NK-92 (cell line): ENCODE measurements at regions not wholly inside any gene's neighbourhood (a gene's known extent, or its start where the extent isn't known, plus 50 kb on each side); places are given as distances from the start of the nearest gene placed in this dataset.
"Not testable (repeated sequence)": the region's sequence is repeated elsewhere in the genome, so short reads cannot be mapped to it uniquely, and the experiment has no call there.

ENCODE experiments used
- DNase-seq: peaks from one replicate; lab custom pipeline; 2025; ENCODE audit not compliant: unreplicated experiment; lab: John Stamatoyannopoulos, UW

DNA sequence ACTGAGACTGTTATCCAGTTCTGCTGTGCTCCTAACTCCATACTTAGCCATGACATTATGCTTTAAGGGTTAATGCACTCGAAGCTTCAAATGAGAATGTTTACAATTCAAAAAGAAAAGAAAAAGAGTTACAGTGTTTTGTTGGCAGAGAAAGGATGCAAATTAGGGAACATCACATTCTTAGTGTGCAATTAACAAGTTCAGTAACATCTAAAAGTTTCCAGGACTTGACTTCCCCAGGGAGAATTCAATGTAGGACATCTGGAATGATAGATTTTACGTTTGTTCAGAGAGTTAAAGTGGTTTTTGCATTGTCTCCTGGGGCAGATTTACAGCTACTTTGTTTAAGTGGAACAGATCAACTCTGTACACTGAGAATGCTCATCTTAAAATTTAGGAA lies 525.2 kb downstream of the LIG4 start:
- no peak for DNase-seq

DNA sequence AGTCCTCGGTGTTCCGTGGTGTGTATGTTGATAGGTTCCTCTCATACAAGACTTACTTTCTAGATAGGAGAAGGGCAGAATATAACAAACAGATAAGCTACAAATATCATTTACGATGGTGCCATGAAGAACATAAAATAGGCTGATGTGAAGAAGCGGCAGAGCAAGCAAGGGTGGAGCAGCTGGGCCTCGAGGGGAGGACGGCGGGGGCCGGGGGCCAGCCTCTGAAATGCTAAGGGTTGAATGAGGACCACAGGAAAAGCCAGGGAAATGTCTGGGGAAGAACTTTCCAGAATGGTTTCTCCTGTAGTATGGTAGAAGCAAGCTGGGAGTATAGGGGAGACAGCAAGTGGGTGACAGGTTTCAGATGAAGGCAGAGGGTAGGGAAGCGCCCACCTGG lies 529.5 kb downstream of the LIG4 start:
- DNase-seq = no peak

DNA sequence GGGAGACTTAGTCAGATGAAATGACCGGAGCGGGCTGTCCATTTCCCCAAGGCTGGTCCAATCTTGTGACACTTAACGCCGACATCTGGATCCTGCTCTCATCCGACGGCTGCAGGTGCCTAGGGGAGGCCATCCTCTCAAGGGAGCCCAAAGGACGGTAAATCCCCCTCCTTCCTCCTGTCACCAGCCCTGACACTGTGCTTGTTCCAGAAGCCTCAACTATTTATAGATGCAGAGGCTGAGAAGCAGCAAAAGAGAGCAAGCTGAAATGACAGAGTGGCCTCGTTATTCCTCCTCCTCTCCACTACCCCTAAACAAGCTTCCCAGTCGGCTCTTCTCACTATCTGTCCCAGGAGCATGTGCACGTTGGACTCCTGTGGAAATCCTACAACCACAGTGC lies 533.7 kb downstream of the LIG4 start:
- DNase-seq = no peak

- DNase-seq = no peak
Measured at GRCh38 chr13:107680115-107680514, 535.2 kb downstream of the LIG4 start.

- no peak for DNase-seq
Measured at GRCh38 chr13:107678075-107678689, 537.2 kb downstream of the LIG4 start.

- no peak for DNase-seq
Measured at GRCh38 chr13:107675847-107676550, 539.3 kb downstream of the LIG4 start.

DNA sequence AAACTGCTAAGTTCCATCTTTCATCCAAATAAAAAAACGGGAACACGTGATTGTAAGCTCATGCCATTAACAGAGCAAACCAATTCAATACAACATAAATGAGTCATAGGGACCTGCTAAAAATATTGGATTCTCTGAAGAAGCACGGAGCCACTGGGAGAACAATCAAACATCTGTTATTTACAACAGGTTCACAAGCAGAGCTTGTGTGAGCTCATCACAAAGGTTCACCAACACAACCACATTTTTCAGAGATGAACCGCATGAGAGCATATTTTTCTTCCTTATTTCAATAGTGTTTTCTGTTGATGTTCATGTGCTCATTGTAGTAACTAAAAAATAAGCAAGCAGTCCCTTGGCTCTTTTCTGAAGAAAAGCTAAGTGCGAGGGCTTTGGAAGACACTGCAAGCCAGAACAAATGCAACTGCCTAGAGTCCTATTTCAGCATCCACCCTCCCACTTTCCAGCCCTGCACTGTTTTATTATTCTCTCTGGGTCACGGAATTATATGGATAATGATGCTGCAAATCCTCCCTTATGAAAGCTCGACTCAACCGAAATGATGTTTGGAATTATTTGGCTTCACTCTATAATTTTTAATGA lies 545.8 kb downstream of the LIG4 start:
- no peak for DNase-seq

GRCh38 chr13:107665926-107666458 lies 549.3 kb downstream of the LIG4 start:
- no peak for DNase-seq

DNA sequence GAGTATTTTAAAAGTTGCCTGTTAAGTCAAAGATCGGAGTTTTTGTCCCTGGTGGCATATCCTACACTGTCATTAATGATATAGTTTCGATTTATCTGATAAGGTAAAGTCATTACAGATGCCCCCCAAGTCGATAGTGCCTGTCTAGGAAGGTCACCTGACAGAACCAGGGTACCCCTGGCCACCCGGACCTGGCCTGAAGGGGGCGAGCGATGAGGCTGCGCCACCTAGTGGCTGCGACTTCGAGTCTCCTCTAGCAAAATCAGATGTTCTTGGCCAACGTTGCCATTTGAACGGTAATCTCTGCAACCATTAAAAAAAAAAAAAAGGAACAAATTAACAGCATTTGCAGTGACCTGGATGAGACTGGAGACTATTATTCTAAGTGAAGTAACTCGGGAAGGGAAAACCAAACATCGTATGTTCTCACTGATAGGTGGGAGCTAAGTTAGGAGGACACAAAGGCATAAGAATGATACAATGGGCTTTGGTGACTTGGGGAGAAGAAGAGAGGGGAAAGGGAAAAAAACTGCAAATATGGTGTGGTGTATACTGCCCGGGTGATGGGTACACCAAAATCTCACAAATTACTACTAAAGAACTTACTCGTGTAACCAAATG lies 565.1 kb downstream of the LIG4 start:
- no peak for DNase-seq

DNA sequence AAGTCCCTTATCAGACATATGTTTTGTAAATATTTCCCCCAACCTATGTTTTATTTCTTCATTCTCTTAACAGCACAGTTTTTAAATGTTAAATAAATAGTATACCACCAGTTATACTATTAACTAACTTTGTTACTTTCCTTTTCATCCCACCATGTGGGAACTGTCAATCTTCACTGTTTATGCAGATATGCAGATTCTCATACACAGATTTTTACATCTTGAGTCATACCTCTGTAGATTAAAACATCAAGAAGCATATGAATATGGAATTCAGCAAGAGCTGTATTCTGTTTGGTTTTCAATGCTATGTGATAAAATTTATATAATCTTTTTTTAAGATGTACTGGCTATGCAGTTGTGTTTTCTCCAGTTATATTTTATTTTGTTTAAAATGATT lies 566.3 kb downstream of the LIG4 start:
- DNase-seq = no peak

DNA sequence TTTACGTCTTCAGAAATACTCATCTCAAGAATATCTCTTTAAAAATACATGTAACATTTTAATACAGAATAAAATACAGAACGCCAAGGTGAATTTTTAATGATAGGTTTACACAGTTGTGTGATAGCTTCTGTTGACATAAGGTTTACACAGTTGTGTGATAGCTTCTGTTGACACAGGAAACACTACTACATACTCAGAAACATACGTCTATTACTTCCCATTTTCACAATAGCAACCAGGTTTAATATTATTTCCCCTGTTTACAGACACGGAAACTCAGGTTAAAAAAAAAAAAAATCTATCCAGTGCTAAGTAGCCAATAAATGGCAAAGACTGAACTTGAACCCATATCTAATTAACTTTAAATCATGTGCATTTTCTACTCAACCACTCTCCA lies 571.2 kb downstream of the LIG4 start:
- no peak for DNase-seq

DNA sequence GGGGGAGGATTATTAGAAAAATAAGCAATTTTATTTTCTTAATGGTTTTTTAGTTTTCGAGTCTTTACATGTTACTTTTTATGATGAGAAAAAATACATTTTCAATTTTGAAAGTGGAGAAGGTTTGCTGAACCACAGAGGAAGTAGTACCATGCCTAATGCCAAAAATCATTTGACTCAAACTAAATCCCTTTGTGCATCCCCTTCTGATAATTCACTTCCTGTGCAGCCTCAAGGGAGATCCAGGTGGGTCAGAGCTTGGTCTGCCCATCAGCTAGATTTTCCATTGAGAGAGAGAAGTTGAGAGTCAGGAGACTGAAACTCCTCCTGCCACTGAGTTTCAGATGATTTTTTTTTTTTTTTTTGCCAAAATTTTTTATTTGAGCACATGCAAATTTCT lies 571.7 kb downstream of the LIG4 start:
- no peak for DNase-seq

GRCh38 chr13:107642831-107643230 lies 572.5 kb downstream of the LIG4 start:
- DNase-seq = no peak

- DNase-seq = no peak
Measured at GRCh38 chr13:107641574-107641973, 573.8 kb downstream of the LIG4 start.

GRCh38 chr13:107625648-107626047 lies 589.7 kb downstream of the LIG4 start:
- DNase-seq = no peak

GRCh38 chr13:107617527-107617926 lies 597.8 kb downstream of the LIG4 start:
- DNase-seq = no peak

GRCh38 chr13:107612376-107612775 lies 603.0 kb downstream of the LIG4 start:
- DNase-seq = no peak

DNA sequence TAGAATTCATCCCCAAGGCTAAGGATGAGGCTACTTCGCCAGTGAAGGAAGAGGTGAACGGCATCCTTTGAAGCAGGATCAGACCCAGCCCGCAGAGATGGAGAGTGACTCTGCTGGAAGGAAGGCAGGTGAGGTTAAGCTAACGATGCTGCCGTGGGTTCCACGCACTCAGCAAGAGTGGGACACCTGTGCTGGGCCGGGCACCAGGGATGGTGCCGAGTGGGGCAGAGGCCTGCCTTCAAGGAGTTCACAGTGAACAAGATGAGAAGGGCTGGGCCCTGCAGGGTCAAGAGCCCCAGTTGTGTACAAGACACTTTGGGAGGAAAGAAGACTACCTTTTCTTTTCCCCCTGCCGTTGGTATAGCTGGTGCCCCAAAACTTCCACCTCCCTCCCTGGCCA lies 606.6 kb downstream of the LIG4 start:
- no peak for DNase-seq

DNA sequence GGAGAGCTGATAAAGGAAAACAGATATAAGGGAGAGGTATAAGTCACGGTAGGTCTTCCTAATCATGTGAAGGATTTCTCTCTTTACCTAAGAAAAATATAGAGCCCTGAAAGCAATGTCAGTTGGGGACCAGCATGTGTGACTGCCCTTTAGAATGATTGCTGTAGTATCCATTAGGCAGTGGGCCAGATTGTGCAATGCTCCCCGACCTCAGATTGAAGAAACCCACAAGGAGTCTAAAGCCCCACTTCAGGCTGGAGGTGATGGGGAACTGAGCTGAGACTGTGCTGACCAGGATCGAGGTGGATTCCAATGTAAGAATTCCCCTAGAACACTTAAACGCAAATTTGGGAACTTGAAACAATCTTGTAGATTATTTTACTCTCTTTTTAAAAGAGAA lies 614.4 kb downstream of the LIG4 start:
- no peak for DNase-seq

DNA sequence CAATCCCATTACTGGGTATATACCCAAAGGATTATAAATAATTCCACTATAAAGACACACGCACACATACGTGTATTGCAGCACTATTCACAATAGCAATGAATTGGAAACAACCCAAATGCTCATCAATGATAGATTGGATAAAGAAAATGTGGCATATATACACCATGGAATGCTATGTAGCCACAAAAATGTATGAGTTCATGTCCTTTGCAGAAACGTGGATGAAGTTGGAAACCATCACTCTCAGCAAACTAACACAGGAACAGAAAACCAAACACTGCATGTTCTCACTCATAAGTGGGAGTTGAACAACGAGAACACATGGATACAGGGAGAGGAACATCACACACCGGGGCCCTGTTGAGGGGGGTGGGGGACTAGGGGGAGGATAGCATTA lies 619.0 kb downstream of the LIG4 start:
- DNase-seq = not testable (repeated sequence)

DNA sequence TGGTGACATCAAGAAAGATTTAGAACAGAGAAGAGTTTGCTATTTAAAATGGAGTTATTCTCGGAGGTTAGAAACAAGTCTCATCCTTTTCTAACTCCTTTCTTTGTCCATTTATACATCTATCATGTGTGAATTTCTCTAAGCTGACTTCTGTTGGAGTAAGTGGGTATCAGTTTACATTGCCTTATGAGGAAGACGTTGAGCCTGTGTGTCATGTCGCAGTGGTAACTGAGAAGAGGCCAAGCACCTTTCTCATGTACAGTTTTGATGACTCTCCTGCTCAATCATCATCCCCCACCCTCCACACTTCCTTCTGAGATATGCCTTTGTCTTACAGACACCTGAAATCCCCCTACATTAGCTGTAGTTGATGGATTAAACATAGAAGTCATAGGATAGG lies 624.8 kb downstream of the LIG4 start:
- no peak for DNase-seq

DNA sequence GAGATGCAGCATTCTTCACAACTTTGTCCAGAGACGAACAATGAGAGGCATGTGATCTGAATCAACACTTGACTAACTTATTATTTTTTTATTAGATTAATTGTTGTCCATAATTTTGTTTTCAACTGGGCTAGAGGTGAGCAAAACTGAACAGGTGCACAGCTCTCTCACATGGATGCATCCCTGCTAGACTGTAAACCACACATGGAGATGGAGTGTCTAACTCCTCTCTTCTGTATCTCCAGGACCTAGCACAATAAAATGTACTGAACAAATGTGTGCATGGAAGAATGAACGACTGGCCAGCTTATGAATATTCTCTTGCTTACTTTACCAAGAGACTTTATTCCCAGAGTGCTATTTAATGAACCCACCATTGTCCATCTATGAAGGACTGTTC lies 627.7 kb downstream of the LIG4 start:
- no peak for DNase-seq
